ENCODE measurements at regions not wholly inside any gene's neighbourhood (a gene's known extent, or its start where the extent isn't known, plus 50 kb on each side); places are given as distances from the start of the nearest gene placed in this dataset.

GRCh38 chr11:26859416-26859815, 134.5 kb upstream of the FIBIN start:
- in situ Hi-C loops (cut with HindIII; ENCODE audit: low pct_unique_long_range_greater_than_20kb, low sequenced_read_pairs) = no loop called here
- Histone ChIP-seq H3K9me3 (ENCODE audit: control insufficient read depth, insufficient read depth, low read depth, low read length) (no peaks in the 10 kb centered on the region), H3K4me3 (ENCODE audit: low read depth in 2 of 2, low read length in 2 of 2) (no peak overlapping the region), H3K36me3 (ENCODE audit: control insufficient read depth, insufficient read depth, low read length) (no peaks in the 10 kb centered on the region), H3K4me1 (ENCODE audit: control insufficient read depth, insufficient read depth, low read length) (no peaks in the 10 kb centered on the region), H3K27me3 (ENCODE audit: control insufficient read depth, insufficient read depth, low read length) (no peaks in the 10 kb centered on the region), H3K27ac (ENCODE audit: low read length) (no peak overlapping the region)
- ChIA-PET CTCF (no interaction called here), POLR2A (no interaction called here)
- intact Hi-C loops (cut with micrococcal nuclease; ENCODE audit: unreplicated experiment) = no loop called here
- DNase-seq (ENCODE audit: low read depth, low spot score) (no peak), ATAC-seq (no peak)
- no peak for TF ChIP-seq REST (IDR thresholded peaks at IDR 0.05; ENCODE audit: insufficient read depth in 1 of 2, low read depth in 2 of 2, low read length in 1 of 2)
- no peak for TF ChIP-seq POLR2AphosphoS5 (IDR thresholded peaks at IDR 0.05; ENCODE audit: low read depth, low read length)
- no peak for TF ChIP-seq CTCF (IDR thresholded peaks at IDR 0.05)
- no peak for TF ChIP-seq TCF7L2 (IDR thresholded peaks at IDR 0.05; ENCODE audit: low read depth, low read length)
- TF ChIP-seq SIN3A (IDR thresholded peaks at IDR 0.05; ENCODE audit: borderline replicate concordance, insufficient read depth, low read depth, low read length) = no peak
- BruUV-seq (replicated peaks) = no TSS peak

GRCh38 chr11:26860091-26860780, 133.7 kb upstream of the FIBIN start:
- no peaks in the 10 kb centered on the region for H3K36me3 ChIP-seq (ENCODE audit: control insufficient read depth, insufficient read depth, low read length)
- no TSS peak for BruUV-seq (replicated peaks)
- ATAC-seq = no peak
- H3K27ac ChIP-seq (ENCODE audit: low read length) = no peak overlapping the region
- in situ Hi-C loops (cut with HindIII; ENCODE audit: low pct_unique_long_range_greater_than_20kb, low sequenced_read_pairs) (no loop called here), intact Hi-C loops (cut with micrococcal nuclease; ENCODE audit: unreplicated experiment) (no loop called here)
- ChIA-PET CTCF (no interaction called here), POLR2A (no interaction called here)
- no peak for DNase-seq (ENCODE audit: low read depth, low spot score)
- no peaks in the 10 kb centered on the region for H3K9me3 ChIP-seq (ENCODE audit: control insufficient read depth, insufficient read depth, low read depth, low read length)
- TF ChIP-seq POLR2AphosphoS5 (IDR thresholded peaks at IDR 0.05; ENCODE audit: low read depth, low read length) (no peak), SIN3A (IDR thresholded peaks at IDR 0.05; ENCODE audit: borderline replicate concordance, insufficient read depth, low read depth, low read length) (no peak), CTCF (IDR thresholded peaks at IDR 0.05) (no peak), REST (IDR thresholded peaks at IDR 0.05; ENCODE audit: insufficient read depth in 1 of 2, low read depth in 2 of 2, low read length in 1 of 2) (no peak), TCF7L2 (IDR thresholded peaks at IDR 0.05; ENCODE audit: low read depth, low read length) (no peak)
- no peaks in the 10 kb centered on the region for H3K27me3 ChIP-seq (ENCODE audit: control insufficient read depth, insufficient read depth, low read length)
- H3K4me1 ChIP-seq (ENCODE audit: control insufficient read depth, insufficient read depth, low read length) = no peaks in the 10 kb centered on the region
- H3K4me3 ChIP-seq (ENCODE audit: low read depth in 2 of 2, low read length in 2 of 2) = no peak overlapping the region

Data from Panc1 (cell line).